SKM-1 treated with dmso at 0.1 percent for 144 hours (cell line): ENCODE measurements at regions not wholly inside any gene's neighbourhood (a gene's known extent, or its start where the extent isn't known, plus 50 kb on each side); places are given as distances from the start of the nearest gene placed in this dataset.

Source experiments
- DNase-seq: peaks from one replicate; lab custom pipeline; 2025; ENCODE audit not compliant: unreplicated experiment; lab: John Stamatoyannopoulos, UW

- DNase-seq, result no peak
Observed at GRCh38 chr4:125072269-125072668, 242.5 kb upstream of the FAT4 start.

DNA sequence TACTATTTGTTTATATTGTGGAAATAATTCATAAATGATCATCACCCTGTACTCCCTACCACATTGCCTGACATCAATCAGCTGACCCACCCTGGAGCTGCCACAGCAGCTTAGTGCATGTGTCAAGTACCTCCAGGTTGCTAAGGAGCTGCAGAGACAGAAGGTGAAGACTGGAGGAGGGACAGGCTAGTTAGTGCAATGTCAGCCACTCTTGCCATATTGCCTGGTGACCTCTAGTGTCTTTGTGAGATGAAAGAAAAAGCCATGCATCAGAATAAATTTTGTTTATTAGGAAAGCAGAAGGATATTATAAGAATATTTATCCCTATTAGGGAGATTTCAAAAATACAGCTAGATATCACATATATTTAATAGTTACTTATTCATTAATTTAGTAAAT lies 243.9 kb upstream of the FAT4 start:
- no peak for DNase-seq

DNA sequence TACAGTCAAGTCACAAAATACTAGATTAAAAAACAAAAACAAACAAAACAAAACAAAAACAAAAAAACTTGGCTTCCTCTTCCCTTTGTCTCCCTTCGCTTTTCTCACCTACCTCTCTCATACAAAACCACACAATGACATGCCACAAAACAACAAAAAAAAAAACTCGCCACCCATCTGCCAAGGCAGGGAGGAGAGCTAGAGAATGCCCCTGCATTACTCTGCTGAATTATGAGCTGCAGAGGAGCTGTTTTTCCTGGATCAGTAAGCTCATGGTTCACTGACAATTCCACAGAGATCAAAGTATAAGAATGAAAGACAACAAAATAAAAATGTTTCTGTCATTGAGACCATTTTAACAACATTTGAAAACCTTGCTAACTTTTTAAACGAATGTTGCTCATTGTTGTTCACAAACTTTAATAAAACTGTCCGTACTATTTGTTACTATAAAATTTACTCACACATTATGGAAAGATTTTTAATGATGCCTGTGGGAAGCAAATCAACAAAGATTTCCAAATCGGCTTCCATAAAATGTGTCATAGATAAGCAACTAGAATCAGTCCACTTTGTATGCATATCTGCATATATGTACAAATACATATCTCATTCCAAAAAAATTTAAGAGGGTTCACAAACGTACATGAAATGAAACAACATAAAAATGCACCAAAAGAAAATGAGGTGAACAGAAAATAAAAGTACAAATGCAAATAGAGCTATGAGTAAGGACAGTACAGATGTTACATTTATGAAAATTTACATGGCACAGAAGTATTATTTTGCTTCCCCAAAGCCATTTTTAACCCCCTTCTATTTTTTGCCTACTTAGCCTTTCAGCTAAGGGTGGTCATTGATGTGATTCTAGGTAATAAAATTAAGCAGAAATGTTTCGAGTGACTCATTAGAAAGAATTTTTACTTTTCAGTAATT lies 252.4 kb upstream of the FAT4 start:
- DNase-seq, result no peak

GRCh38 chr4:125060376-125060775 lies 254.4 kb upstream of the FAT4 start:
- DNase-seq, result no peak

DNA sequence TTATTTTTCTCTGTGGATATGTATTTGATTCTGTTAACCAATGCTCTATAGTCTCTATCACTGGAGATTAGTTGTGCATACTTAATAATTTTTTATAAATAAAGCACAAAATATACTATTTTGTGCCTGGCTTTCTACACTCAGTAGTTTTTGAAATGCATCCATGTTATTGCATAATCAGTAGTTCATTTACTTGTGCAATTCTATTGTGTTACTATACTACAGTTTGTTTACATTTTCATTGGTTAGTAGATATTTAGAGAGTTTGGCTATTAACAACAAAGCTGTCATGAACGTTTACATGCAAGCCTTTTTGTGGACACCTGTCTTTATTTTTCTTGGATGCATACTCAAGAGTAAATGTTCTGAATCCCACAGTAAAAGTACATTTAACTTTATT lies 265.0 kb upstream of the FAT4 start:
- no peak for DNase-seq

DNA sequence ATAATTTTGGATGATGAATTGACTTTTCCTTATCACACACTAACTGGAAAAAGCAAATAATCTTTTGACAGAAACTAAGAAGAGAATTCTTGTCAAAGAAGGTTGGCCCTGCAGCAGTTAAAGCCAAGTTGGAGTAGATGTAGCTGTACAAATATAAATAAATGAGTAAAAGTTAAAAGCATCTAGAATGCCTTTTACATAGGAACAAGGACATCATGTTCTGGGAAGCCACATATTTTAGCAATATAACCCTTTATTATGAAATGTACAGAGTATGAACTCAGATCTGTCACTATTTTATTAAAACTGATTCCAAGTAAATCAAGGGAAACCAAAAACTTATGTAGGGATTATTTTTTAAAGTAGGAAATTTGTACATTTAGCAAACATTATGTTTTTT lies 269.4 kb upstream of the FAT4 start:
- DNase-seq, result no peak

GRCh38 chr4:125044886-125045285 lies 269.9 kb upstream of the FAT4 start:
- no peak for DNase-seq

GRCh38 chr4:125043486-125043885 lies 271.3 kb upstream of the FAT4 start:
- no peak for DNase-seq

- DNase-seq, result no peak
Observed at GRCh38 chr4:125042041-125042440, 272.7 kb upstream of the FAT4 start.

DNA sequence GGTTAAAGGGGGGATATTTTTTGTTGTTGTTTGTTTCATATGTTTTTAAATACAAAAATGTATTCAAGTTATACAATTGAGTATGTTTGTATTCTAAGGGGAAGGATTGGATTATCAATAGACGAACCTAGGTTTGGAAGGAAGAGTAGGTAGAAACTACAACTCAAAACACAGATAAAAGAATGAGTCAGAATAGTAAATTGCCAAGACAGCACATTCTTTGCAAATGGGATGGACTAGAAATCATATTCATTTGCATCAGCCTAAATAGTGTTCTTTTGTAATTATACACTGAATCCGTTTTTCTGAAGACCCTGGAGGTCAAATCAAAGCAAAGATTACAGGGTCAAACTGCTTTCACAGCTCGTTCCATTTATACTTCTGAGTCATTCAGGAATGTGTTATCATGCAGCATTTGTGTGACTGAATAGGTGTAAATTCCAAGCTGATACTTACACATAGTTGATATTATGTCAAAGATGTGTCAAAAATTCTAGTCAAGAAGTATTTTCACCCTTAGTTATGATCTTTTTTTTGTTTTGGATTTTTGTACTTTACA lies 273.3 kb upstream of the FAT4 start:
- DNase-seq, result no peak

- DNase-seq, result no peak
Observed at GRCh38 chr4:125039550-125039949, 275.2 kb upstream of the FAT4 start.

DNA sequence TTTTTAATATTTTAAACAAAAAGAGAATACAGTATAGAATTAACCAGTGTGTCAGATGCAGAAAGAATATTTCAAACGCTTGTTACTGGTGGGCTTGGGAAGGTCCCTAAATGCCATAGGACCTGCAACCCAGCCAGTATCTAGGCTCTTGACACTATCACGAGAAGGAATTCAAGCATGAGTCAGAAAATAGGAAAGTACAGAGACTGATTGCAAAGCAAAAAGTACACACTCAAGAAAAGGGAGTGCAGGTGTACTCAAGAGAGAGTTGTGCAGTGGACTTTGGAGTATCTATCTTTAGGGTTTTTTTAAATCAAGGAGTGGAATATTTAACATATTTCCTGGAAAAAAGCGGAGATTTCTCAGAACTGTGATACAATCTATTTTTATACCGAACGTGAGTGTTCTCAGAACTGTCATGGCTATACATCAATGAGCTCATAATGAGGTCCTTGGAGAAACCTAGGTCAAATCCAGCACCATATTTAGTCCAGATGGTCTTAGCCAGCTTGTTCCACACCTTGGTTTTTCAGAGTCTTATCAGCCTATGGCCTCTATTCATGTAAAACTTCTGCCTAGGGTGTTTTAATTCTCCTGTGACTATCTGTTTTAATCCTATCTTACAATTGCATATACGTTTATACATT lies 291.8 kb upstream of the FAT4 start:
- no peak for DNase-seq

DNA sequence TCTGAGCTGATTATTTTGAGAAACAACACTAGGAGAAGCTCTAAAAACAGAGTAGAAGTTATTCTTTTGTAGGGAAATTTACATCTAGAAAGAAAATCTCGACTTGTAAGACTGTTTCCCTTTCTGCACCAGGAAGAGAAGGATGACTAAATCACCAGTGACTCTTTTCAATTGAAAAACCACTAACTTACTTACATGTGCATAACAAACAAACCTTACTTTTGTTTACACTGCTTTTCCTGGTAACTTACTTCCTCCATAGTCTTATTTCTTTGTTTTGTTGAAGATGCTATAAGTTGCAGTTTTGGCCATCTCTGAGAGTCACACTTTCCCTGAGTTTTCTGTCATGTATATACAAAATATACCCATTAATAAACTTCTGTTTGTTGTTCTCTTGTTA lies 293.6 kb upstream of the FAT4 start:
- DNase-seq, result no peak

DNA sequence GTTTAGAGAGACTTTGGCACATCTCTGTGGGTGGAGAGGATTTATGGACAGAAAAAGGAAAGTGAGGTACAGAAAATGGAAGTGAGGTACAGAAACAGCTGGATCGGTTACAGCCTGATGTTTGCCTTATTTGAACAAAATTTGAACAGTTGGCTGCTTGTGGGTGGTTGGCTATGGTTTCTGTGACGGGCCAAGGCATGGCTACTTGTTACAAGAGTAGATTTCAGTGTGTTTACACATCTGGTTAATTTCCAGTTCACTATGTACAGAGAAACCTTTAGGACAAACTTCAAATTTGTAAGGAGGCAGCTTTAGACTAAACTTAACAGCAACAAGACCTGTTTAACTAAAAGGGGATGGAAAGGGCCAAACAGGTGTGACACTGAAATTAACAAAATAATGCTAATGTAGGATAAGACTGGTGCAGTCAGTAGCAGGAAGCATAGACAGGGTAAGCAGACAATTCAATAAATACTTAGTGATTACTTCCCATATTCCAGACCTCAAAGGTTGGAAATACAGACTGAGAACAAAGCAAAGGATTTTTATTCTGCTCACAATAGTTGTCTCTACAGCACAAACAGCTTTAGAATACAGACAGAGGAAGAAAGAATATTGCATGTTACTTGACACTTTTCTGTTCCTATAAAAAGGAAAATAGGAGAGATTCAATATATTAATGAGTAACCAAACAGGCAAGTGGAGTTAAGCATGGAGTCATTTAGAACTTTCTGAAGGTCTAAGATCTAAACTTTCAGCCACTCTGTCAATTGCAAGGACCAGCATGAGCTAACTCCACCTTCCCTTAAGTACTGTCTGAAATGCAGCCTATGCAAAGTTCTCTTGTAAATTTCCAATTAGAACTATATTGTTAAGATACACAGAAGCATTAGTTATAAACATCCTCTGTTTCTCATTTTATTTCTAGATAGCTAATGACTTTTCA lies 294.4 kb upstream of the FAT4 start:
- no peak for DNase-seq

DNA sequence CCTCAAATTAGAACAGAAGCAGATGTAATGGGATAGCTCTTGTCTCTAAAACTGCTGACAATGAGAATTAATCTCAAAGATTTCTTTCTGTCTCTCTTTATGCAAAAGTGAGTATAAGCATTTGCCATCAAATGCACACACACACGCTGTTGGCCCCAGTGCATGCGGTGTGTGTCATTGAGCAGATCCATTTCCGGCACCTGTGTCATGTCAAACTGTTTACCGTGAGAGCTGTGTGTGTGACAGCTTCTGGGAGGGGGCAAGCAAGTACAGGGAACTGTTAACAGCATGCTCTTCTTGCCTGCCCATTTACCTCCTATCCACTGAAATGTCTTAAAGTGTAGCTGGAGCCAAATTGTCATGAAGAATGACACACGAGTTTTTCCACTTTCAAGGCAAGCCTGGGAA lies 297.9 kb upstream of the FAT4 start:
- no peak for DNase-seq

GRCh38 chr4:125013891-125014290 lies 300.9 kb upstream of the FAT4 start:
- no peak for DNase-seq

DNA sequence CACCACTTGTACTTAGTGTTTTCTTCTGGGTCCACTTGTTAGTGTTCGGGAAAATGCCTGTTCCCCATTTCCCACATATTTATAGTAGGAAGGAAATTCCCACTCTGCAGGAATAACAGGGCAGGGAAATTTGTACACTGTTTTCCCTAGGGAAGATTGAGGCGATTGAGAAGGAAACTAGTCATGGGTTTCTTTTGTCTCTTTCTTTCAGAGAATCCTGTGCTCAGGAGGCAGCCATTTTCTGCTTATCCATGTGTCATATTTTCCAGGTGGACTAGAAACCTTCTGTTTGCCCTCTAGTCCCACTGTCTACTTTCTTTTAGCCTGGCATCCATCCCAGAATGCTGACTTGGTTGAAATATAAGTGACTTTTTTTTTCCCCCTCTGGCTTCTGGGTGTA lies 299.1 kb upstream of the ANKRD50 start:
- DNase-seq, result no peak

- DNase-seq, result no peak
Observed at GRCh38 chr4:125010796-125011503, 298.4 kb upstream of the ANKRD50 start.

GRCh38 chr4:125008676-125009075 lies 296.1 kb upstream of the ANKRD50 start:
- no peak for DNase-seq

DNA sequence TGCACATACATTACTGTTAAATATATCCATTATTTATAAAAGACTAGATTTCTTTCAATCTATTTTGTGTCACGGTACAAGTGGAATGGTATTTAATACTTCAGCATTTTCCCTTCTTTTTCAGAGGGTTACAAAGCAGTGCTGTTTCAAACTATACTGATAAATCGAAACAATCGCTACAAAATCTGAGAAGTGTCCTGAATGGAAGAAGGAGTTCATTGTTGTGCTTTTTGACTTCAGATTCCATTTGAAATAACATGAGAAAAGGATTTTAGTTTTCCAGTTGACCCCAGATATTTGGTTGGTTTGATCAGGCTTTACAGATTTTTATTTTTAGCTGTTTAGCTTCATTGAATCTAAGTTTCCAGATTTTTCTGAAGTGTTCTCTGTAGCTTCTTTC lies 292.1 kb upstream of the ANKRD50 start:
- DNase-seq, result no peak
